HepG2 (cell line): ENCODE measurements at regions not wholly inside any gene's neighbourhood (a gene's known extent, or its start where the extent isn't known, plus 50 kb on each side); places are given as distances from the start of the nearest gene placed in this dataset.

Experiments
- ATAC-seq: fragments of 200-7000 bp; cut with Tn5 transposase; 3 replicates; pipeline ENCODE4 v1.9.1; 2020; ENCODE audit warnings: mild to moderate bottlenecking, moderate library complexity
- BruUV-seq: library from RNA; stranded (reverse); fragments of 400-500 nt; replicated peaks from 2 replicates; lab custom pipeline; 2021; lab: Mats Ljungman, UMichigan
- CTCF ChIA-PET: fragments of 300-600 bp; formaldehyde crosslinking; extraction: SDS; loops from one replicate; lab custom pipeline; 2021; ENCODE audit warnings: low total read pairs, inconsistent platforms, low intra/inter-chr PET ratio; lab: Yijun Ruan, JAX
- POLR2A ChIA-PET: fragments of 350-600 bp; sonication (Branson Sonifier 250); formaldehyde crosslinking; loops from one replicate; lab custom pipeline; 2020; ENCODE audit warnings: antibody characterized with exemption, inconsistent platforms; lab: Yijun Ruan, JAX
- DNase-seq: peaks from one replicate; pipeline ENCODE4 v3.0.0-alpha.2; 2015; ENCODE audit warnings: low spot score
- FAIRE-seq: peaks from 3 replicates; lab custom pipeline; 2011; peaks lifted over from hg19 to GRCh38; lab: Jason Lieb, UNC
- H2AFZ ChIP-seq: one replicate; pipeline ENCODE4 v1.6.1; 2011; ENCODE audit warnings: low read length, inconsistent platforms
- H3K27ac ChIP-seq: fragments of 300-600 bp; 3 replicates; pipeline ENCODE4 v1.8.0; 2011; ENCODE audit warnings: mixed run types, mild to moderate bottlenecking, mixed read lengths, low read length, inconsistent platforms; ENCODE audit not compliant: insufficient read depth; ENCODE audit errors: extremely low read length
- H3K27me3 ChIP-seq, 2 experiments: fragments of 200-600 bp in 1 of 2; 2 replicates in 1 of 2; 3 replicates in 1 of 2; pipeline versions ENCODE4 v1.6.0 to v1.8.0; 2011; ENCODE audit warnings: low read length in 2 of 2, mild to moderate bottlenecking in 2 of 2, moderate library complexity in 2 of 2, inconsistent platforms in 1 of 2; ENCODE audit not compliant: insufficient read depth in 2 of 2, control insufficient read depth in 1 of 2
- H3K36me3 ChIP-seq, 2 experiments: fragments of 200-600 bp in 1 of 2; replicated peaks in 1 of 2; 2 replicates in 1 of 2; 3 replicates in 1 of 2; pipeline versions ENCODE4 v1.5.1 to v1.8.0; 2011; ENCODE audit warnings: low read length in 2 of 2, inconsistent platforms in 1 of 2; ENCODE audit not compliant: insufficient read depth in 2 of 2, control insufficient read depth in 1 of 2
- H3K4me1 ChIP-seq: 2 replicates; pipeline ENCODE4 v1.5.1; 2012; ENCODE audit warnings: low read length, inconsistent platforms; ENCODE audit not compliant: insufficient read depth
- H3K4me2 ChIP-seq: 2 replicates; pipeline ENCODE4 v1.6.0; 2011; ENCODE audit warnings: low read depth, low read length, inconsistent platforms
- H3K4me3 ChIP-seq, 3 experiments: fragments of 200-600 bp in 1 of 3; sonication (generic), shearing (Covaris generic) in 1 of 3; replicated peaks in 1 of 3; 2 replicates each; pipeline ENCODE4 v1.5.1; 2011 to 2016; ENCODE audit warnings: low read length in 3 of 3, inconsistent platforms in 2 of 3, low read depth in 2 of 3, mild to moderate bottlenecking in 2 of 3, control low read depth in 1 of 3, mixed read lengths in 1 of 3; ENCODE audit not compliant: insufficient read depth in 1 of 3
- H3K79me2 ChIP-seq: one replicate; pipeline ENCODE4 v1.6.1; 2011; ENCODE audit warnings: low read length, inconsistent platforms; ENCODE audit not compliant: insufficient read depth
- H3K9ac ChIP-seq: 2 replicates; pipeline ENCODE4 v1.6.0; 2011; ENCODE audit warnings: mild to moderate bottlenecking, low read depth, low read length, inconsistent platforms; ENCODE audit not compliant: insufficient read depth
- H3K9me3 ChIP-seq: 2 replicates; pipeline ENCODE4 v1.5.1; 2012; ENCODE audit warnings: mild to moderate bottlenecking, low read length
- H4K20me1 ChIP-seq: 2 replicates; pipeline ENCODE4 v1.6.0; 2011; ENCODE audit warnings: inconsistent platforms, mild to moderate bottlenecking, low read length, moderate library complexity; ENCODE audit not compliant: insufficient read depth
- ASH2L ChIP-seq: fragments of 300-600, 200-600 bp; sonication (generic); IDR thresholded peaks from 2 replicates; pipeline ENCODE4 v1.7.0; 2017; ENCODE audit warnings: low read depth, mild to moderate bottlenecking, moderate library complexity, mixed read lengths, low read length; ENCODE audit not compliant: insufficient read length
- MEF2D ChIP-seq: sonication (generic); formaldehyde crosslinking; IDR thresholded peaks from 2 replicates; pipeline ENCODE4 v1.5.1; 2020; ENCODE audit warnings: mild to moderate bottlenecking, missing genetic modification reagents
- WGBS: methylation state at CpG from one replicate; pipeline ENCODE4 v1.1.6; 2017; ENCODE audit warnings: low lambda C conversion rate; 5-methylcytosine and 5-hydroxymethylcytosine counted together
- in situ Hi-C: cut with HindIII; loops from 2 replicates; pipeline ENCODE4 v1.10.0; 2017; ENCODE audit warnings: low pct_unique_long_range_greater_than_20kb; ENCODE audit not compliant: extremely low pct_ligation_motif_present
- intact Hi-C: fragments of 100-400 bp; cut with micrococcal nuclease; formaldehyde crosslinking; loops from one replicate; pipeline ENCODE4 v1.10.0; 2022; ENCODE audit not compliant: unreplicated experiment
- TF ChIP-seq, protein P1 (sequence below): sonication (generic); formaldehyde crosslinking; IDR thresholded peaks from 2 replicates; pipeline ENCODE4 v1.4.0; 2020; ENCODE audit warnings: mild to moderate bottlenecking, missing genetic modification reagents, borderline replicate concordance
- TF ChIP-seq, protein P2 (sequence below): IDR thresholded peaks from 2 replicates; pipeline ENCODE4 v1.6.1; 2016; ENCODE audit warnings: mild to moderate bottlenecking
- TF ChIP-seq, protein P3 (sequence below): conservative IDR thresholded peaks from 2 replicates; pipeline ENCODE4 v1.6.1; 2018; ENCODE audit warnings: missing genetic modification reagents
- TF ChIP-seq, protein P4 (sequence below): sonication (generic); formaldehyde crosslinking; IDR thresholded peaks from 2 replicates; pipeline ENCODE4 v1.4.0; 2020; ENCODE audit warnings: mild to moderate bottlenecking, missing genetic modification reagents

DNA sequence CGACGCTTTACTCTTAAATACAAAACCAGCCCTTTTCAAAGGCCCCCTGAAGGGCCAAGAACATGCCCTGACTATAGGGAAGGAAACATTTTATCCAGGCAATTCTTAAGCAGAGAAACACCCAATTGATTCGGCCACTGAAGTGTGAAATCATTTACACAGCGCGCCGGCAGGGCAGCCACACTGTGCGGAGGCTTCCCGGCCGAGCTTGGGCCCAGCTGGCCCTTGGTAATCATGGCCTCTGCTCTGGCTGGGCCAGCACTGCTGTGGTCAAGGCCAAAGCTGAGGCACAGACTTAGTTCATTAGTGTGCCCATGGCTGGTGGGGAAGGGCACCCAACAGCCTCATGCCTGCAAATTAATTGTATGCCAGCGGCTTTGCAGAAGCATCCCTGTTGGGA is 143.7 kb upstream of the HABP2 start (continued):
- TF ChIP-seq, protein P1, sequence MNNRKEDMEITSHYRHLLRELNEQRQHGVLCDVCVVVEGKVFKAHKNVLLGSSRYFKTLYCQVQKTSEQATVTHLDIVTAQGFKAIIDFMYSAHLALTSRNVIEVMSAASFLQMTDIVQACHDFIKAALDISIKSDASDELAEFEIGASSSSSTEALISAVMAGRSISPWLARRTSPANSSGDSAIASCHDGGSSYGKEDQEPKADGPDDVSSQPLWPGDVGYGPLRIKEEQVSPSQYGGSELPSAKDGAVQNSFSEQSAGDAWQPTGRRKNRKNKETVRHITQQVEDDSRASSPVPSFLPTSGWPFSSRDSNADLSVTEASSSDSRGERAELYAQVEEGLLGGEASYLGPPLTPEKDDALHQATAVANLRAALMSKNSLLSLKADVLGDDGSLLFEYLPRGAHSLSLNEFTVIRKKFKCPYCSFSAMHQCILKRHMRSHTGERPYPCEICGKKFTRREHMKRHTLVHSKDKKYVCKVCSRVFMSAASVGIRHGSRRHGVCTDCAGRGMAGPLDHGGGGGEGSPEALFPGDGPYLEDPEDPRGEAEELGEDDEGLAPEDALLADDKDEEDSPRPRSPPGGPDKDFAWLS (CRISPR knock-in tag), result no peak
- TF ChIP-seq, protein P2, sequence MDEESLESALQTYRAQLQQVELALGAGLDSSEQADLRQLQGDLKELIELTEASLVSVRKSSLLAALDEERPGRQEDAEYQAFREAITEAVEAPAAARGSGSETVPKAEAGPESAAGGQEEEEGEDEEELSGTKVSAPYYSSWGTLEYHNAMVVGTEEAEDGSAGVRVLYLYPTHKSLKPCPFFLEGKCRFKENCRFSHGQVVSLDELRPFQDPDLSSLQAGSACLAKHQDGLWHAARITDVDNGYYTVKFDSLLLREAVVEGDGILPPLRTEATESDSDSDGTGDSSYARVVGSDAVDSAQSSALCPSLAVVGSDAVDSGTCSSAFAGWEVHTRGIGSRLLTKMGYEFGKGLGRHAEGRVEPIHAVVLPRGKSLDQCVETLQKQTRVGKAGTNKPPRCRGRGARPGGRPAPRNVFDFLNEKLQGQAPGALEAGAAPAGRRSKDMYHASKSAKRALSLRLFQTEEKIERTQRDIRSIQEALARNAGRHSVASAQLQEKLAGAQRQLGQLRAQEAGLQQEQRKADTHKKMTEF (CRISPR knock-in tag), result no peak
- TF ChIP-seq, protein P3, sequence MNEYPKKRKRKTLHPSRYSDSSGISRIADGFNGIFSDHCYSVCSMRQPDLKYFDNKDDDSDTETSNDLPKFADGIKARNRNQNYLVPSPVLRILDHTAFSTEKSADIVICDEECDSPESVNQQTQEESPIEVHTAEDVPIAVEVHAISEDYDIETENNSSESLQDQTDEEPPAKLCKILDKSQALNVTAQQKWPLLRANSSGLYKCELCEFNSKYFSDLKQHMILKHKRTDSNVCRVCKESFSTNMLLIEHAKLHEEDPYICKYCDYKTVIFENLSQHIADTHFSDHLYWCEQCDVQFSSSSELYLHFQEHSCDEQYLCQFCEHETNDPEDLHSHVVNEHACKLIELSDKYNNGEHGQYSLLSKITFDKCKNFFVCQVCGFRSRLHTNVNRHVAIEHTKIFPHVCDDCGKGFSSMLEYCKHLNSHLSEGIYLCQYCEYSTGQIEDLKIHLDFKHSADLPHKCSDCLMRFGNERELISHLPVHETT (CRISPR knock-in tag), result no peak

DNA sequence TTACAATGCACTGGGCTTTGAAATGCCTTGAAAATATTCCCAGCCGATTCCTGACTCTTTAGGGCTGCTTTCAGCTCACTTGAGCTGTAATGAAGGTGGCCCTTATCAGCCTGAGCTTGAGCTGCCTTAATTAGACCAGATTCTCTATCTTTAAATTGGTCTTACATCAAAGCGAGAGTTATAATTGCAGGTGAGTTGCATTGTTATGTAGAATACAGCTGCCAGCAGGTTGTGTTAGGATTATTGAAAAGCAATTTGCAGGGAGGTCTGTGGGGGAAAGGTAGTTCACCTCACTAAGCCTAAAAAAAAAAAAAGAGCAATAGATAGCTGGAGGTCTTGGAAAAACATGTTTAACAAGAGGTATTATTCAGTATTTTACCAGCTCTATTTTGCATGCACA is 142.2 kb upstream of the HABP2 start:
- Histone ChIP-seq H3K9ac (no peak overlapping the region), H3K4me1 (no peaks in the 10 kb centered on the region), H3K27ac (no peak overlapping the region), H3K9me3 (no peaks in the 10 kb centered on the region), H2AFZ (no peak overlapping the region), H3K36me3 (no peaks in the 10 kb centered on the region), H3K27me3 (peaks cover 0 to 12% of the 10 kb centered on the region in 2 experiments; a peak in 1 of 5 replicates), H3K4me3 (no peak overlapping the region), H3K79me2 (no peaks in the 10 kb centered on the region), H4K20me1 (no peaks in the 10 kb centered on the region), H3K4me2 (no peak overlapping the region)
- ChIA-PET CTCF (no interaction called here), POLR2A (no interaction called here)
- BruUV-seq, result no TSS peak
- TF ChIP-seq ASH2L (no peak), MEF2D (CRISPR knock-in tag) (no peak)
- TF ChIP-seq, protein P4, sequence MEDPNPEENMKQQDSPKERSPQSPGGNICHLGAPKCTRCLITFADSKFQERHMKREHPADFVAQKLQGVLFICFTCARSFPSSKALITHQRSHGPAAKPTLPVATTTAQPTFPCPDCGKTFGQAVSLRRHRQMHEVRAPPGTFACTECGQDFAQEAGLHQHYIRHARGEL (CRISPR knock-in tag), result no peak
- intact Hi-C loops (no loop called here), in situ Hi-C loops (no loop called here)
- DNase-seq (no peak), FAIRE-seq (no peak), ATAC-seq (no peak)
- WGBS, result 27% methylated on average over 2 of the region's 2 CpGs
